ENCODE measurements at regions not wholly inside any gene's neighbourhood (a gene's known extent, or its start where the extent isn't known, plus 50 kb on each side); places are given as distances from the start of the nearest gene placed in this dataset.

DNA sequence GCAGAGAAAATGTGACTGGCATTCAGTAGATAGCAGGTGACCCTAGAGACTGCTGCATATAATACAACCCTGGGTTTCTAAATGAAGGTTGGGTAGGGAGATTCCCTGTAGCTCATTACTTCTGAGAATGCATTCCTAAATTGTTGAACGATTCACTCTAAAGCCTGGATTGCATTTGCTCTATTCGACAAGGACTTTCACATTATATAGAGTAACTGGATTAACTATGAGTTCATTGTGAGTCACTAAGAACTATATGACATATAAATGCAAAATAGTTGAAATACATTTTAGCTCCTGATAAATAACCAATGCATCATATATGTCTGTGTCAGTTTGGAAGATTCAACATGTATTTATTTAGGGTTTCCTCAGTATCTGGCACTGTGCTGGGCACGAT lies 294.7 kb upstream of the CCDC54 start:
- no peaks in the 10 kb centered on the region for H3K4me1 ChIP-seq (ENCODE audit: control insufficient read depth in 1 of 2, insufficient read depth in 2 of 2, low read length in 2 of 2)
- H4K8ac ChIP-seq (ENCODE audit: low read depth, low read length) = no peak overlapping the region
- H3K9ac ChIP-seq (ENCODE audit: low read length) = no peak overlapping the region
- no peaks in the 10 kb centered on the region for H3K9me3 ChIP-seq (ENCODE audit: insufficient read depth, low read depth, low read length)
- H2AK5ac ChIP-seq (ENCODE audit: low read length) = no peak overlapping the region
- H2AFZ ChIP-seq (ENCODE audit: insufficient read depth, low read length, poor library complexity) = no peak overlapping the region
- H3K27me3 ChIP-seq (ENCODE audit: insufficient read depth, low read length) = no peaks in the 10 kb centered on the region
- no peak overlapping the region for H4K91ac ChIP-seq (ENCODE audit: low read depth, low read length)
- H3K36me3 ChIP-seq (ENCODE audit: control insufficient read depth in 1 of 2, insufficient read depth in 2 of 2, low read length in 2 of 2) = no peaks in the 10 kb centered on the region
- no peak overlapping the region for H3K4me2 ChIP-seq (ENCODE audit: low read length)
- H3K79me2 ChIP-seq (ENCODE audit: control insufficient read depth, insufficient read depth, low read length, poor library complexity) = no peaks in the 10 kb centered on the region
- no peak overlapping the region for H3K18ac ChIP-seq (ENCODE audit: low read length)
- H3K14ac ChIP-seq (ENCODE audit: low read length) = no peak overlapping the region
- H3K4me3 ChIP-seq (ENCODE audit: low read depth, low read length) = no peak overlapping the region
- no peak overlapping the region for H2BK120ac ChIP-seq (ENCODE audit: insufficient read depth, low read length, poor library complexity)
- WGBS (ENCODE audit: extremely low coverage, insufficient coverage, insufficient read length) = no CpG with 5 or more reads among the region's 3 CpGs
- DNase-seq = no peak
- H3K27ac ChIP-seq (ENCODE audit: low read depth, low read length) = no peak overlapping the region
- no peak overlapping the region for H4K12ac ChIP-seq (ENCODE audit: low read depth, low read length)
- H3K4ac ChIP-seq (ENCODE audit: low read depth, low read length) = no peak overlapping the region
- no peak overlapping the region for H3K23ac ChIP-seq (ENCODE audit: low read length)
- H2BK5ac ChIP-seq (ENCODE audit: low read depth, low read length, poor library complexity) = no peak overlapping the region
- H3K79me1 ChIP-seq (ENCODE audit: low read length) = no peaks in the 10 kb centered on the region
- no peak overlapping the region for H2BK12ac ChIP-seq (ENCODE audit: low read length)

DNA sequence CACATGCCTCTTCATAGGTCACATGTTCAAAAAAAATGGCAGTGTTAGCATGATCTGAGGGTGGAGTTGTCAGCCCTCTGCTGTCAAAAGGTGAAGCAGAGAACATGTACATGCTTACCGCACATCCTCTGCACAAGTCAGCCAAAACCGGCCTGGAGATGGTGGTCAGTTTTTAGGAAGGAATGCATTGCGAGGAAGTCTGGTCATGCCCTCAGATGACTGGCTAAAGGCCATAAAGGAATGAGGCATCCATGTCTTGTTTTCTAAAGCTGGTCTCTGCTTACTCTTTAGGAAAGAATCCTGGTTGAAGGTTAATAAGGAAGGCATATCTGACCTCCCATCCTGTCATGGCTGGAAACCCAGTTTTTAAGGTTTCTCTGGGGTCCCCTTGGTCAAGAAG lies 292.0 kb upstream of the CCDC54 start:
- Histone ChIP-seq H3K4me2 (ENCODE audit: low read length) (no peak overlapping the region), H3K4me1 (ENCODE audit: control insufficient read depth in 1 of 2, insufficient read depth in 2 of 2, low read length in 2 of 2) (no peaks in the 10 kb centered on the region), H3K27ac (ENCODE audit: low read depth, low read length) (no peak overlapping the region), H3K4me3 (ENCODE audit: low read depth, low read length) (no peak overlapping the region), H2BK12ac (ENCODE audit: low read length) (no peak overlapping the region), H3K14ac (ENCODE audit: low read length) (no peak overlapping the region), H3K23ac (ENCODE audit: low read length) (no peak overlapping the region), H4K91ac (ENCODE audit: low read depth, low read length) (no peak overlapping the region), H3K79me2 (ENCODE audit: control insufficient read depth, insufficient read depth, low read length, poor library complexity) (no peaks in the 10 kb centered on the region), H2AK5ac (ENCODE audit: low read length) (no peak overlapping the region), H2BK120ac (ENCODE audit: insufficient read depth, low read length, poor library complexity) (no peak overlapping the region), H3K18ac (ENCODE audit: low read length) (no peak overlapping the region), H2AFZ (ENCODE audit: insufficient read depth, low read length, poor library complexity) (no peak overlapping the region), H3K79me1 (ENCODE audit: low read length) (no peaks in the 10 kb centered on the region), H2BK5ac (ENCODE audit: low read depth, low read length, poor library complexity) (no peak overlapping the region), H4K8ac (ENCODE audit: low read depth, low read length) (no peak overlapping the region), H4K12ac (ENCODE audit: low read depth, low read length) (no peak overlapping the region), H3K27me3 (ENCODE audit: insufficient read depth, low read length) (no peaks in the 10 kb centered on the region), H3K9ac (ENCODE audit: low read length) (peak overlapping the region; percentile 43), H3K36me3 (ENCODE audit: control insufficient read depth in 1 of 2, insufficient read depth in 2 of 2, low read length in 2 of 2) (no peaks in the 10 kb centered on the region), H3K4ac (ENCODE audit: low read depth, low read length) (no peak overlapping the region), H3K9me3 (ENCODE audit: insufficient read depth, low read depth, low read length) (no peaks in the 10 kb centered on the region)
- no peak for DNase-seq
- WGBS (ENCODE audit: extremely low coverage, insufficient coverage, insufficient read length) = no CpG with 5 or more reads among the region's 3 CpGs

GRCh38 chr3:107092121-107092520 lies 285.1 kb upstream of the CCDC54 start:
- Histone ChIP-seq H3K79me1 (ENCODE audit: low read length) (no peaks in the 10 kb centered on the region), H3K23ac (ENCODE audit: low read length) (no peak overlapping the region), H3K4me3 (ENCODE audit: low read depth, low read length) (no peak overlapping the region), H2AK5ac (ENCODE audit: low read length) (no peak overlapping the region), H3K9ac (ENCODE audit: low read length) (no peak overlapping the region), H2BK12ac (ENCODE audit: low read length) (no peak overlapping the region), H2BK120ac (ENCODE audit: insufficient read depth, low read length, poor library complexity) (no peak overlapping the region), H4K12ac (ENCODE audit: low read depth, low read length) (no peak overlapping the region), H3K18ac (ENCODE audit: low read length) (no peak overlapping the region), H3K4ac (ENCODE audit: low read depth, low read length) (no peak overlapping the region), H3K4me2 (ENCODE audit: low read length) (no peak overlapping the region), H3K4me1 (ENCODE audit: control insufficient read depth in 1 of 2, insufficient read depth in 2 of 2, low read length in 2 of 2) (no peaks in the 10 kb centered on the region), H3K79me2 (ENCODE audit: control insufficient read depth, insufficient read depth, low read length, poor library complexity) (no peaks in the 10 kb centered on the region), H4K91ac (ENCODE audit: low read depth, low read length) (no peak overlapping the region), H3K27me3 (ENCODE audit: insufficient read depth, low read length) (no peaks in the 10 kb centered on the region), H4K8ac (ENCODE audit: low read depth, low read length) (no peak overlapping the region), H3K36me3 (ENCODE audit: control insufficient read depth in 1 of 2, insufficient read depth in 2 of 2, low read length in 2 of 2) (no peaks in the 10 kb centered on the region), H3K14ac (ENCODE audit: low read length) (no peak overlapping the region), H3K27ac (ENCODE audit: low read depth, low read length) (no peak overlapping the region), H2BK5ac (ENCODE audit: low read depth, low read length, poor library complexity) (no peak overlapping the region), H3K9me3 (ENCODE audit: insufficient read depth, low read depth, low read length) (no peaks in the 10 kb centered on the region), H2AFZ (ENCODE audit: insufficient read depth, low read length, poor library complexity) (no peak overlapping the region)
- WGBS (ENCODE audit: extremely low coverage, insufficient coverage, insufficient read length) = no CpG with 5 or more reads among the region's 3 CpGs
- no peak for DNase-seq

- Histone ChIP-seq H3K36me3 (ENCODE audit: control insufficient read depth in 1 of 2, insufficient read depth in 2 of 2, low read length in 2 of 2) (no peaks in the 10 kb centered on the region), H3K79me2 (ENCODE audit: control insufficient read depth, insufficient read depth, low read length, poor library complexity) (no peaks in the 10 kb centered on the region)
These were observed 278.4 kb upstream of the CCDC54 start for GRCh38 chr3:107098864-107099263.

More at GRCh38 chr3:107098864-107099263, 278.4 kb upstream of the CCDC54 start:
- Histone ChIP-seq H2BK120ac (ENCODE audit: insufficient read depth, low read length, poor library complexity) (no peak overlapping the region), H4K91ac (ENCODE audit: low read depth, low read length) (no peak overlapping the region), H3K18ac (ENCODE audit: low read length) (no peak overlapping the region), H4K12ac (ENCODE audit: low read depth, low read length) (no peak overlapping the region), H3K27ac (ENCODE audit: low read depth, low read length) (no peak overlapping the region), H3K9me3 (ENCODE audit: insufficient read depth, low read depth, low read length) (no peaks in the 10 kb centered on the region), H2AK5ac (ENCODE audit: low read length) (no peak overlapping the region), H3K4me2 (ENCODE audit: low read length) (no peak overlapping the region), H3K27me3 (ENCODE audit: insufficient read depth, low read length) (no peaks in the 10 kb centered on the region), H3K4me1 (ENCODE audit: control insufficient read depth in 1 of 2, insufficient read depth in 2 of 2, low read length in 2 of 2) (no peaks in the 10 kb centered on the region), H4K8ac (ENCODE audit: low read depth, low read length) (no peak overlapping the region), H2BK12ac (ENCODE audit: low read length) (no peak overlapping the region), H3K79me1 (ENCODE audit: low read length) (no peaks in the 10 kb centered on the region), H2BK5ac (ENCODE audit: low read depth, low read length, poor library complexity) (no peak overlapping the region), H3K23ac (ENCODE audit: low read length) (no peak overlapping the region), H3K9ac (ENCODE audit: low read length) (no peak overlapping the region), H3K4ac (ENCODE audit: low read depth, low read length) (no peak overlapping the region), H3K4me3 (ENCODE audit: low read depth, low read length) (no peak overlapping the region), H2AFZ (ENCODE audit: insufficient read depth, low read length, poor library complexity) (no peak overlapping the region), H3K14ac (ENCODE audit: low read length) (no peak overlapping the region)
- DNase-seq = no peak

Measured in trophoblast cell (in vitro differentiated cells and primary cell).